HG03135 (cell line): ENCODE measurements at regions not wholly inside any gene's neighbourhood (a gene's known extent, or its start where the extent isn't known, plus 50 kb on each side); places are given as distances from the start of the nearest gene placed in this dataset.
A peak's percentile ranks its signal among the peaks of the same experiment; 100 is the strongest.

ENCODE experiments used
- ATAC-seq: cut with Tn5 transposase; IDR thresholded peaks from one replicate; pipeline ENCODE4 v1.9.1; 2021; ENCODE audit warnings: mild to moderate bottlenecking, moderate library complexity; ENCODE audit not compliant: unreplicated experiment

DNA sequence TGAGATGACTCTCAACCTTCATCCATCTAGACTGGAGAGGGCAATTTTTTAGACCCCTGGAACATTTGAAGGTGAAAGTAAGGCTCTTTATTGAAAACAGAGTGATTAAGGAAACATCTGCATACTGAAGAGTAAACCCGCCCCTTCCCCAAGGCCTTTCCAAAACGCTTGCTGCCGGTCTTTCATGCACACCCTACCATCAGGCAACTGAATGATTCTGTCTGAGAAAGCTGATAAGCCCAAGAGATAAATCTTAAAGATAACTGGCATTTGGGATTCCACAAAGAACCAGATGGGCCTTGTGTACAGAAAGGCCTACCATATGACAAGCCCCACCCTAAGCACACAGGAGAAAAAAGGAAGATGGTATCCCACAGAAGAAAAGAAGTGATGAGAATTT, 54.4 kb upstream of the PIK3R1 start:
- ATAC-seq: no peak

DNA sequence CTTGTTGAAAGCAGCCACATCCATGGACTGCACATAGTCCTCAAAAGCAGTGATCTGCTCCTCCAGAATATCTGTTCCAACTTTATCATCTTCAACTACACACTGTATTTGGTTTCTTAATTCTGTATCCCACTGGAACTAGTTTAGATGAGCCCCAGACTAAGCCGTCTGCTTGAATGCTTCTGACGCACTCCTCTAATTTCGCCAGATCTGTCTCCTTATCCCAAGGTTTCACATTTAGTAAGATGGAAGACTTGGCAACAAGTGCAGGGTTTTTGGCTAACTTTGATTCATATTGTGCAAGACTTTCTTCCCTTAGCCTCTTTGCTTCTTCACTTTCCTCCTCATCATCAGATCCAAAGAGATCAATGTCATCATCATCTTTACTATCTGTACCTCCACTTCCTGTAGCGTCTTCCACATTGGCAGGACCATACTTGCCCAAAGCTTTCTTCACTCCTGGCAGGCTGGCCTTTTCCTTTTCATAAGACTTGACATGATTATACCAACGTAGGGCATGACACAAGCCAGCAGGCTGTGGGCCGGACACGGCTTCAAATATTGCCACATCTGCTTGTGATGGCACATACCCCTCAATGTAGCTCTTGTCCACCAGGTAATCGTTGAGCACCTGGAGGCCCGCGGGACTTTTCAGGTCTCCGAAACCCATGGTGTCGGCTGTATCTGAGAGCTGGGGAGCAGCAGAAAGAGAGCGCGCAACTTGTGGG, 56.2 kb upstream of the PIK3R1 start:
- ATAC-seq: no peak

DNA sequence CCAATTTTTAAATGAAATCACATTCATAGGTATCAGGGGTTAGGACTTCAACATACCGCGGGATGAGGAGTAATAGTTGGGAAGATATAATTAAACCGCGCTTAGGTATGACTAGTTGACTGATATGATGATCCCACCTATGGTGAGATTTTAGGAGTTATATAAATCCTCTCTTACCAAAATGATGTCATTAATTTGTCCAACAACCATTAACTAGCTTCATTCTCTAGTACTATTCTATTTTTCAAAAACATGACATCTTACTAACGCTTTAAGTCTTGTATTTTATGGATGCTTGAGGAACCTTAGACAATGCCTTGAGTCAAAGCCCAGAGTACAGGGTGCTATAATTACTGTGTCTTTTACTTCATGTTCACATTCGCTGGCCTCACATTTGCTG, 59.6 kb upstream of the PIK3R1 start:
- no peak for ATAC-seq

DNA sequence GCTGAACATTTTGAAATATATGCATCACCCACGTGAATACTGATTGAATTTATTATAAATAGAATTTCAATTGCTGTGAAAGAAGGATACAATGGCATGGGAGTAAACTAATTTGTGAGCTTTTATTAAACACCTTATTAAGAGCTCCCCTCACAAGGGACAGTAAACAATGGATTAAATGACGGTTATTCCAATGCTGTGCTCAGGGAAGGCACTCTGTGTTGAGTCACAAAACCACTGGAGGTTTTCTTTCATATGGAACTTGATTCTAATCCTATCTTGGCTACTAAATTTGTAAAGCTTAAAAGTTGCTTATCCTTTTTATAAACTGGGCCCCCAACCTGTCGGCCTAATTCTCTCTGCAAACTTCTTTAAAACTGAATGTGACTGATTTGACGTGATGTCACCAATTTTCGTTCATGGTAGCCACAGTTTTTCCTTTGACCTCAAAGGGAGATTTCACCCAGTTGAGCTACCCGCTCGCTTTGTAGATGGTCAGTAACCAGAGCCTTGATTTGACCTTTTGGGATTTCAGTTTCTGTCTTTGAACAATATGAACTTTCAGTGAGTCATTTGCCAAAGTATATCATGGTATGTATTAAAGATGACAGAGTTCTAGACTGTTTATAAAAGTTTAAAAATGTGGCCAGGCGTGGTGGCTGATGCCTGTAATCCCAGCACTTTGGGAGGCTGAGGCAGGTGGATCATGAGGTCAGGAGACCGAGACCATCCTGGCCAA, 61.3 kb upstream of the PIK3R1 start:
- no peak for ATAC-seq

DNA sequence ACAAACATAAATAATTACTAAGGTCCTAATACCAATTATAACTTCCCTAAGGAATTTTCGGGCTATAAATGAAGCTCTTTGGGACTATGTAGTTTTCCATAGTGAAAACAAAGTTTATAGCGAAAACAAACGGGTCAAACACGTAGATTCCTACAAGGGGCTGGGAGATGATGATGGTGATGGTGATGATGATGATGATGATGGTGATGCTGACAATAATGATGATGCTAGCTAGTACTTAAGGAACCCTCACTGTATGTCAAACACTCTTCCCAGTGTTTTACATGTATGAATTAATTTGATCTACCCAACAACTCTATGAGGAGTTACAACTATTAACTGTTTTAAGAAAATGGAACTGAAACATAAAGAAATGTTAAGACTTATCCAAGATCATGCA, 63.7 kb upstream of the PIK3R1 start:
- ATAC-seq: no peak

DNA sequence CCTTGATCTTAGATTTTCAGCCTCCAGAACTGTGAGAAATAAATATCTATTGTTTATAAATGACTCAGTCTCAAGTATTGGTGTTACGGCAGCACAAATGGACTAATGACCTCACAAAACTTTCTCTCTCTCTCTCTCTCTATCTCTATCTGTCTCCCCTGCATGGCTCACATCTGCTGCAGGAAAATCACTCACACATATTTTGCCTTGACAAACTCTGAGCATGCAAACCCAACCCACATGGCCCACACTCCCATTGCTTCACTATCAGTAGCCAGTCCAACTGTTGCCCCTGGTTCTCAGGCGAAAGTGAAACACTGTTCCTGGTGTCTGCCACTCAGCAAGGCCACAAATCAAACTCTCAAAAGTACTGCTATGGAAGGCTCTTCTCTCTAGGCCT, 66.4 kb upstream of the PIK3R1 start:
- no peak for ATAC-seq

DNA sequence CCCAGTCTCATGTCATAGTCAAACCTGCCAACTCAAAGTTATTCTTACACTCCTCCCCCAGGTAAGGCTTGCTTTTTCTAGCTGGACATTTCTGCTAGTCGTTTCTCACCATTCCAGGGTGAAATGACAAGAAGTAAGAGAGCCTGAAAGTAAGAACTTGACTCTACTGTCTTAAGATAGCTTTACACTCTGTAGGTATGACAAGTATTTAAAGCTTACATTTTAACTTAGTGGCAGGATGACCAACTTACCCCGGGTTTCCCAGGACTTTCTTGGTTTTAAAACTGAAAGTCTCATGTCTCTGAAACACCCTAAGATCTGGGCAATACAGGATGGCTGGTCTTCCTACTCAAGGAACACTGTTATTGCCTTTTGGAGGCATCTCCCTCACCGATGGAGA, 67.5 kb upstream of the PIK3R1 start:
- ATAC-seq: peak; percentile 34

DNA sequence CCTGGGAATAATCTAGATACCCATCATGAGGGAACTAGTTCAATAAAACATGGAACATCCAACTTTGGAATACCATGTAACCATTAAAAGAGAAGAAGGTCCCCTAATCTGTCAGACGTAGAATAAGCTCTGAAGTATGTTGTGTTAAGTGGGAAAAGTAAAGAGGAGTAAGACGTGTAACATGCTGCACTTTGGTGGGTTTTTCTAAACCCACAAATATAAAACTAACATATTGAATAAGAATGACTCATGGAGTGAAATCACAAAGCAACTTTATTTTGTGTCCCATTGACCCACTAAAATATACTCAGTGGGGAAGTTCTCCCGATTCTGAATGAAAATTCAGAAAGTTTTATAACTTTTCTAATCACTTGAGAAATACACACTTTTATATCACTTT, 67.9 kb upstream of the PIK3R1 start:
- no peak for ATAC-seq

DNA sequence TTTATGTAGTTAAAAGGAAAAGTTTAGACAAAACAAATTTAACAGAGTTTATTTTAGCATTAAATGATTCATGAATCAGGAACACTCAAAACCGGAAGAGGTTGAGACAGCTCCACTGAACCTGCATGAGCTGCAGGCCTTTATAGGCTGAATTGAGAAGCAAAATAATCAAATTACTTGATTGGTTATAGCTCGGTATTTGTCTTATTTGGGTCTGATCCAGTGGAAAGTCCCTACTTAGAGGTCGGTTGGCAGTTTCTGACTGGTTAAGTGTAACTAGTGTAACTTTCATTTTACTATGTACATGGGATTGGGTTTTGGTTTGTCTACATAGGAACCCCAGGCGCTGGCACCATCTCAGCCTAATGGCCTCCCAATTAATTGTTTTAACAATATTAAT, 74.1 kb upstream of the PIK3R1 start:
- ATAC-seq: peak; percentile 56

DNA sequence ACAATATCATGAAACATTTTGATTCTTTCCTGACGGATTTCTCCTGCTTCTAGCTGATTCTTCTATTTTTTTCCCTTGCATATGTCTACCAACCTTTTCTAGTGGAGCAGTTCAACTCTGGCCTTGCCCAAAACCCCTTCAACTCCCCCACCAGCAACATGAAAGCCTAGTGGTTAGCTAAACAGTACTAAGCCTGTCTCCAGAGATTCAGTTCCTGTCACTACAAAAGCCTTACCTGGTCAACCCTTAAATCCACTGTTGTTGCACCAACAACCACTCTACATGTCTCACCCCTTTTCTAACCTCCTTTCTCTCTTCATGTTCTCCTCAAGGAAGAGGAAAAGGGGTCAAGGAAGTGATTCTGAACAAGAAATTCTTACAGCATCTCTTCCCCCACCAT, 74.8 kb upstream of the PIK3R1 start:
- ATAC-seq: peak; percentile 56

DNA sequence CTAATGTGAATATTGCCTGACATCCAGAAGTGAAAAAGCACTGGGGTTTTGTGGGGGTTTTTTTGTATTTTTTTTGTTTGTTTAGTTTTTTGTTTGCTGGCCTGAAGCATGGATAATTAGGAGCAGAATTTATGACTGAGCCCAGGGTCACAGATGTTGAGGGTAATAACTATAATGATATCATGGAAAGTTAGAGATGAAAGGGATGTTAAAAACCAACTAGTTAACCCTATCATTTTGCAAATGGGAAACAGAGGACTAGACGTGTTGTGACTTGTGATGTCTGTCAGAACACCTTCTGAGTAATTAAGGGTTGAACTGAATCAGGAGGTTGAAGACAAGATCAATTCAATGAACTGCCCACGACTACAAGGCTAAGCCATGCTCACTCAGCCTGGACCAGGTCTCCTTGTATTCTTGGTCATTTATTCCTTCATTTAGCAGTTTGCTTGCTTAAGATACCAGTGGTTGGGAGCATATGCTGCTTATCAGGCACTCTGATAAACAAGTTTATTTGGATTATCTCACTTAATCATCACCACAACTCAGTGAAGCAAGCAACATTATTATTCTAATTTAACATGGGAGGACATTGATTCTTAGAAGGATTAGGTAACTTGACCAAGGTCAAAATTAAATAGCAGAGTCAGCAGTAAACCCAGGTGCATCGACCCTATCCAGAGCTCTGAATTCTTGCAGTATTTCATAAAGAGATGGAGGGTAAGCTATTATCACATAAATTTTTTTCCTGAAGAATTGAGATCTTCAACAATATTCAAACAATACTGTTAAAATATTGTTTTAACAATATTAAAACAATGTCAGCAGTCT, 75.7 kb upstream of the PIK3R1 start:
- ATAC-seq: no peak

DNA sequence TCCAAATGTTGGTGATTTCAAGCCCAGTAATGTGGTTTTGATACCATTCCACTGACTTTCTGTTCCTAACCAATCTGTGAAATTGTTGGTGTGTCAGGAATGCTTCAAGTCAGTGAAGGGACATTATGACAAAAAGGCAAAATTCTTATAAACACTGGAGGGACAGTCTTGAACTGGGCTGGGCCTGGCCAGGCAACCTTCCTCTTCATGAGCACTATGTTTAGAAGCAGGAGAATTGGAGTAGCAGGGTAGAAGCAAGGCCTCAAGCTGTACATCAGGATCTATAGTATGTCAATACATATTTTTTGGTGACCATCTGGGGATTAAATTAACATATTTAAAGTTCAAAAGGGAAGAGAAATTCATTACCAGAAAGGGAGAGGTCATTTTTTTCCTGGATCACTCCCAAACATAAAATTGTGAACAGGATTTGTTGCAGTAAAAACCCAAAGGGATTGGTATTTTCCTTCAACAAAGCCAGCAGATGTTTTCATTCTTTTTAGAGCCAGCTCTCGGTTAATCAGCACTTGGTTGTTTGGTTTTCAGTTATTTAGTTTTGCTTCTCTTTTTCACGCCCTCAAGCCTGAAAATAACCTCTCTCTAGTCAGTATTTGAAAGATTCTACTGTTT, 77.9 kb upstream of the PIK3R1 start:
- no peak for ATAC-seq

DNA sequence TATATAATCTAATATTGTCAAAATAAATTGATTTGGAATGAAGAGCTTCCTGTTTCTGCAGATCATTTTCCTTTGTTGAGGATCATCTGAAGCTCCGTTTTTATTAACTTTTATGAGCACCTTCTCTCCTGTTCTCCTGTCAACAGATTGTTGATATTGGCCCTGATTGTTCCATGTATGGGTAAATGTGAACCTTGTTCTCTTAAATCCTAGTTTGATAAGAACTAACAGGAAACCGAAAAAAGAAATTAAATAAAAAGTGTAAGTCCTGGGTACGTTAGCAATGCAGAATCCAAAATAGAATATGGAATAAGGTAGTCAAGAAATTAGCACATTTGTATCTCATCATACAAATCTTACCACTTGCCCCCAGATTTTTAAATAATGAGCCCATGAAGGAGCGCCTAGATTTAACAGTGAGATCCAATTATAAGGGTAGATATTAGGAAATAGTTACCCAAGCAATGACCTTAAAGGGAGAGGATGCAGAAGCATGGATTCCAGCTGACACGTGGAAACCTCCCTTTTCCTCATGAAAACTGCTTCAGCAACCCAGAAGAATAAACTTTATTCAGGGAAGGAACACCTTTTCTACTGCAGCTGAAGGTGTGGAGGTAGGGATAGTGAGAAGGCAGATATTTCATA, 80.8 kb upstream of the PIK3R1 start:
- no peak for ATAC-seq

DNA sequence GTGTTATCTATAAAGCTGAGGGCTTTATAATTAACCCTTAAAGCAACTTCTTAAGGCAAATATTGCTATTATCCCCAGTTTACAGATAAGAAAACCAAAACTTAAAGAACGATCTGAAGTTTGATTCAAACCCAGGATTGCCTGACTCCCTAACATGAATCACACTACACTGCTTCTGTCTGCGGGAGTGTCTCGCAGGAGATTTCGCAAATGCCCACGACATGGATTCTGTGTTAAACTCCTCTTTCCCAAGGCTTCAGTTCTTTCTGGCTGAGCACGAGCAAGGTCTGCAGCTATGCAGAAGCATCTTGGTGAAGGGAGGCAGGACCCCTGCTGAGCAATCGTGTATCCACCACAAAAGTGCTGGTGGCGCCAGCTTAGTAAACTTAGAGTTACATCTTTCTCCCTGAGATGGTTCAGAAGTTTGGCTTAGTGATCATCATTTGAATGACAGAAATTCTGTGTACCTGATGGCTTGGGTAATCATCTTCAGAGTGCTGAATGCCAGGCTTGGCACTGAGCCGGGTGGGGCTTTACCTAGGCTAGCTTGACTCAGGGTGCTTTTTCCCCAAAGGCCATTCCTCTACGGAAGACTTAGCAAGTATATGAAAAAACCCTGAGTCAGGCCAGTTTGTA, 81.4 kb upstream of the PIK3R1 start:
- ATAC-seq: no peak

DNA sequence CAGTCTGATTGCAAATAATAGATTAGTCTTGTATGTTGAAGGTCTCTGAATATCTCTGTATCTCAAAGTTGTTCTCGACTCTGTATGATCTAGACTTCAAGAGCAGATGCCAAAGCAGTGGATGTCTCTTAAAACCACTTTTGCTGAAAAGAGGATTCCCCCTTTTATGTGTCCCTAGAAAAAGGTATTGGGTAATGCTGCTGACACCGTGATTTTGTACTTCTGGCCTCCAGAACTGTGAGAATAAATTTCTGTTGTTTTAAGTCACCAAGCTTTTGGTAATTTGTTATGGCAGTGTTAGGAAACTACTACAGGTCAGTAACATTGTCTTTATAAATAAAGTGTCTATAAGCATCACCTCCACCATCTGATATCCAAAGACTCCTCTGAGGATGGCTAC, 85.3 kb upstream of the PIK3R1 start:
- ATAC-seq: no peak

DNA sequence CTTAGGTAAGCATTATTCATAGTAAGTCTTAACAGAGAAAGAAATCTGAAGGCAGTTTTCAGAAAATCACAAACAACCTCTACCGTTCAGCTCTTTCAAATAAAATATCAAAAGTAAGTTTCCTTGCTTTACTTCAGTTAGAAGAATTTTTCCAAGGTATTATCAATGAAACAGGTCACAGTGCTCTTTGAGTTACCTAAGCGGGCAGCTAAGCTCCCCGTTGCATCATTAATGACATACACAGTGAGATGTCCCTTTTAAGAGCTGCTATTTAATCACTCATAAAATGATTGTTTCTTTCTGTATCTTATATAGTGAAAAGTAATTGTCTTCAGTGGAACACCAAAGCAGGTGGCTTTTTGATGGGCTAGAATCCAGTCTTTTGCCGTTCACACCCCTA, 86.2 kb upstream of the PIK3R1 start:
- ATAC-seq: no peak

DNA sequence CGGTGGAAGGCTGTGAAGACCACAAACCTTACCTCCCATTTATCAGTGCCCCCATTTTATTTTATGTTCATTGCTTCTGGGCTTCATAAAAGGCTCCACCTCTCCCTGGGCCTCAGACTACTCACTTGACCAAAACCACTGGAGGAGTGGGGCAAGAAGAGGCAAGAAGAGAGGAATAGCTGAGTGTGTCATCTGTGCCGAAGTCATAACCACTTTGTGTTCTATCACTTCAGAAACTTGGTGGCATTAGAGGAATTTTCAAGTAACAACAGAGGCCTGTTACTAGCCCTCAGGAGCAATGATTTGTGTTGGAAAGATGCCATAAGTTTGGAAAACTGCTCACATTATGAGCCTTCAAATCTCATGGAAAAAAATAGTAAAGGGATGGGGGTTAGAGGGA, 88.7 kb upstream of the PIK3R1 start:
- no peak for ATAC-seq

DNA sequence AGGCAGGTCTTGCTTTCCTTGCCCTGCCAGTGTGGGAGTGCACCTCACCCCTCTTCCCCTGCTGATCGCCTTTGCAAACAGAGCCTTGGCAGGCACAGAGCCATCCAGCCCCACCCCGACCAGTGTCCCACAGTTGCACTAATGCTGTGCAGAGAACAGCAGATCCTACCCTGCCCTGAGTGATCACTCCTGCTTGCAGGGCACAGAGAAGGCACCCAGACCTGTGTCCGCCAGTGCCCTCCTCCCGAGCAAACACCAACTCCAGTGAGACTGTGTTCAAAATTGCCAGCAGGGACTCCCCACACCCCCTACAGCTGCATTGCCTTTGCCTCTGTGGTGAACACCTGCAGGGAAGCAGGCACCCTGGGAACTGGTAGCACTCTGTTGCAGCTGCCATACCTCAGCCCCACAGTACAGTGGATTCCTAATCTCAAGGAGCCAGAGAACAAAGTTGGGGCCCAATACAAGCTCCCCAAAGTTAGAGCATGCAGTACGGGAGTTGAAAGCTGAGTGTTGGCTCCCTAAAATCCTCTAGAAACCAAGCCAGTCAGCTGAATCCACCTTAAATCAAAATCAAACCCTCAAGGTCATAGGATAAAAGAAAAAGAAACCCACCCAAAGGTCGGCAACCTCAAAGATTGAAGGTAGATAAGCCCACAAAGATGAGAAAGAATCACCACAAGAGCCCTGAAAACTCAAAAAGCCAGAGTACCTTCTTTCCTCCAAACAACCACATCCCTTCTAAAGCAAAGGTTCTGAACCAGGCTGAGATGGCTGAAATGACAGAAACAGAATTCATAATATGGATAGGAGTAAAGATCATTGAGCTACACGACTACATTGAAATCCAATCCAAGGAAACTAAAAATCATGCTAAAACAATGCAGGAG, 92.9 kb upstream of the PIK3R1 start:
- ATAC-seq: no peak

DNA sequence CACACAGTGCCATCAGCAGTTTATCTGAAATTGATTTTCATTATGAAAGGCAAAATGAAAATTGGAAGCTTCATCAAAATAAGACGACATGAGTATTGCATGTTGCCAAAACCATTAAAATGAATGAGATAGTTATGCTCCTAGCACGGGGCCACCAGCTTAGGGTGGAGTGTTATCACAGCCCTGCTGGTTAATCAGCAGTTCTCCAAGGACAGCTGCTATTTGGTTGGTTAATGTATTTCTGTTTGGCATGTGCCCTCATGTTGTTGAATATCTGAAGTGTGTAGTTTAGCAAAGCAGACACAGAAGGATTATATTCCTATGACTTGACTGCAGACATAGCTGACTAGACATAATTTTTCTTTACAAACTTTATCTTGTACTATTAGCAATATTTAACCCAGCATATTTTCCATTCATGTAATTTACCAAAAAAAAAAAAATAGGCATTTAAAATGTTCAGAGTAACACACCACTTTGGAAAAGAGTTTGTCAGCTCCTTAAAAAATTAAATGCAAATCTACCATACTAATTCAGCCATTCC, 98.6 kb upstream of the PIK3R1 start:
- ATAC-seq: no peak
